GM06990 (cell line): ENCODE measurements at regions not wholly inside any gene's neighbourhood (a gene's known extent, or its start where the extent isn't known, plus 50 kb on each side); places are given as distances from the start of the nearest gene placed in this dataset.

ENCODE experiments used
- DNase-seq: peaks from one replicate; pipeline ENCODE4 v3.0.0-alpha.2; 2011; ENCODE audit not compliant: insufficient read length; ENCODE audit errors: extremely low read depth
- H3K27me3 ChIP-seq: replicated peaks from 2 replicates; pipeline ENCODE4 v1.6.0; 2011; ENCODE audit warnings: low read length; ENCODE audit not compliant: control insufficient read depth, insufficient read depth
- H3K36me3 ChIP-seq: 2 replicates; pipeline ENCODE4 v1.5.1; 2011; ENCODE audit warnings: low read length; ENCODE audit not compliant: control insufficient read depth, insufficient read depth
- H3K4me3 ChIP-seq: replicated peaks from 2 replicates; pipeline ENCODE4 v1.5.1; 2011; ENCODE audit warnings: low read depth, mild to moderate bottlenecking, control low read depth, low read length
- CTCF ChIP-seq: IDR thresholded peaks from 2 replicates; pipeline ENCODE4 v1.5.1; 2011; ENCODE audit warnings: low read length, control low read depth, mild to moderate bottlenecking, inconsistent platforms; ENCODE audit not compliant: insufficient read depth, poor library complexity, severe bottlenecking

GRCh38 chr16:31713945-31714902, 159.4 kb upstream of the ZNF267 start:
- DNase-seq = no peak
- H3K4me3 ChIP-seq = peak overlapping the region; percentile 97
- peak; percentile 59 for TF ChIP-seq CTCF
- H3K27me3 ChIP-seq = no peaks in the 10 kb centered on the region
- H3K36me3 ChIP-seq = peaks cover 13% of the 10 kb centered on the region

- H3K27me3 ChIP-seq = no peaks in the 10 kb centered on the region
- H3K4me3 ChIP-seq = peak overlapping the region; percentile 97
- H3K36me3 ChIP-seq = peaks cover 14% of the 10 kb centered on the region
- no peak for TF ChIP-seq CTCF
- no peak for DNase-seq
Observed at GRCh38 chr16:31714903-31715504, 158.6 kb upstream of the ZNF267 start.

GRCh38 chr16:31715915-31716314, 157.7 kb upstream of the ZNF267 start:
- TF ChIP-seq CTCF = no peak
- H3K4me3 ChIP-seq = no peak overlapping the region
- peaks cover 14% of the 10 kb centered on the region for H3K36me3 ChIP-seq
- H3K27me3 ChIP-seq = no peaks in the 10 kb centered on the region
- DNase-seq = no peak

- DNase-seq = no peak
- Histone ChIP-seq H3K4me3 (no peak overlapping the region), H3K36me3 (peaks cover 14% of the 10 kb centered on the region), H3K27me3 (no peaks in the 10 kb centered on the region)
- no peak for TF ChIP-seq CTCF
Observed at GRCh38 chr16:31718998-31719397, 154.6 kb upstream of the ZNF267 start.

GRCh38 chr16:31727553-31727952, 146.1 kb upstream of the ZNF267 start:
- H3K4me3 ChIP-seq = no peak overlapping the region
- DNase-seq = no peak
- no peaks in the 10 kb centered on the region for H3K27me3 ChIP-seq
- TF ChIP-seq CTCF = no peak
- peaks cover 5% of the 10 kb centered on the region for H3K36me3 ChIP-seq
